GM18519 (cell line): ENCODE measurements at regions not wholly inside any gene's neighbourhood (a gene's known extent, or its start where the extent isn't known, plus 50 kb on each side); places are given as distances from the start of the nearest gene placed in this dataset.
"Not testable (repeated sequence)": the region's sequence is repeated elsewhere in the genome, so short reads cannot be mapped to it uniquely, and the experiment has no call there.

Experiments
- ATAC-seq: cut with Tn5 transposase; IDR thresholded peaks from one replicate; pipeline ENCODE4 v1.9.1; 2021; ENCODE audit warnings: mild to moderate bottlenecking, moderate library complexity; ENCODE audit not compliant: unreplicated experiment, low FRiP score

- ATAC-seq: no peak
Observed at GRCh38 chr2:166831930-166832329, 56.4 kb upstream of the XIRP2 start.

- ATAC-seq: no peak
Observed at GRCh38 chr2:166825914-166826313, 62.4 kb upstream of the XIRP2 start.

GRCh38 chr2:166814335-166814734, 73.9 kb upstream of the XIRP2 start:
- ATAC-seq: no peak

- no peak for ATAC-seq
Observed at GRCh38 chr2:166812166-166812891, 76.0 kb upstream of the XIRP2 start.

- no peak for ATAC-seq
Observed at GRCh38 chr2:166805753-166806152, 82.5 kb upstream of the XIRP2 start.

GRCh38 chr2:166803373-166804000, 84.8 kb upstream of the XIRP2 start:
- ATAC-seq: no peak

- ATAC-seq: no peak
Observed at GRCh38 chr2:166802475-166802874, 85.8 kb upstream of the XIRP2 start.

GRCh38 chr2:166792808-166793207, 95.5 kb upstream of the XIRP2 start:
- ATAC-seq: no peak

GRCh38 chr2:166786707-166787106, 101.6 kb upstream of the XIRP2 start:
- ATAC-seq: no peak

- no peak for ATAC-seq
Observed at GRCh38 chr2:166784296-166784946, 103.9 kb upstream of the XIRP2 start.

- no peak for ATAC-seq
Observed at GRCh38 chr2:166775176-166775575, 113.1 kb upstream of the XIRP2 start.

GRCh38 chr2:166773308-166773949, 114.9 kb upstream of the XIRP2 start:
- no peak for ATAC-seq

- ATAC-seq: no peak
Observed at GRCh38 chr2:166768393-166769123, 119.7 kb upstream of the XIRP2 start.

GRCh38 chr2:166766769-166767322, 121.4 kb upstream of the XIRP2 start:
- ATAC-seq: not testable (repeated sequence)

GRCh38 chr2:166766220-166766619, 122.1 kb upstream of the XIRP2 start:
- ATAC-seq: no peak

- no peak for ATAC-seq
Observed at GRCh38 chr2:166765141-166765540, 123.1 kb upstream of the XIRP2 start.

- ATAC-seq: no peak
Observed at GRCh38 chr2:166764702-166765101, 123.6 kb upstream of the XIRP2 start.

- ATAC-seq: no peak
Observed at GRCh38 chr2:166764216-166764615, 124.1 kb upstream of the XIRP2 start.

GRCh38 chr2:166762746-166763145, 125.5 kb upstream of the XIRP2 start:
- no peak for ATAC-seq

GRCh38 chr2:166758956-166759355, 129.3 kb upstream of the XIRP2 start:
- no peak for ATAC-seq
